NOMO-1 treated with dmso at 0.1 percent for 144 hours (cell line): ENCODE measurements at regions not wholly inside any gene's neighbourhood (a gene's known extent, or its start where the extent isn't known, plus 50 kb on each side); places are given as distances from the start of the nearest gene placed in this dataset.
"Not testable (repeated sequence)": the region's sequence is repeated elsewhere in the genome, so short reads cannot be mapped to it uniquely, and the experiment has no call there.

Source experiments
- DNase-seq: peaks from one replicate; lab custom pipeline; 2025; ENCODE audit not compliant: unreplicated experiment; lab: John Stamatoyannopoulos, UW

- DNase-seq = no peak
Measured at GRCh38 chr2:90209806-90210205, 1518.3 kb downstream of the RPIA start.

- DNase-seq = not testable (repeated sequence)
Measured at GRCh38 chr2:90215880-90216279, 1524.4 kb downstream of the RPIA start.

GRCh38 chr2:90216801-90217200, 1525.3 kb downstream of the RPIA start:
- DNase-seq = not testable (repeated sequence)

GRCh38 chr2:90218534-90218933, 1527.1 kb downstream of the RPIA start:
- not testable (repeated sequence) for DNase-seq

- not testable (repeated sequence) for DNase-seq
Measured at GRCh38 chr2:90220623-90221299, 1529.3 kb downstream of the RPIA start.

GRCh38 chr2:90221300-90221651, 1529.8 kb downstream of the RPIA start:
- DNase-seq = no peak

GRCh38 chr2:90224767-90225166, 1533.3 kb downstream of the RPIA start:
- not testable (repeated sequence) for DNase-seq

- not testable (repeated sequence) for DNase-seq
Measured at GRCh38 chr2:90226465-90227072, 1535.1 kb downstream of the RPIA start.

- not testable (repeated sequence) for DNase-seq
Measured at GRCh38 chr2:90231199-90231598, 1539.7 kb downstream of the RPIA start.

GRCh38 chr2:90235452-90235851, 1544.0 kb downstream of the RPIA start:
- not testable (repeated sequence) for DNase-seq

- DNase-seq = not testable (repeated sequence)
Measured at GRCh38 chr2:90237923-90238361, 1546.5 kb downstream of the RPIA start.

GRCh38 chr2:90238505-90239230, 1547.2 kb downstream of the RPIA start:
- DNase-seq = not testable (repeated sequence)

- not testable (repeated sequence) for DNase-seq
Measured at GRCh38 chr2:90239769-90240168, 1548.3 kb downstream of the RPIA start.

- DNase-seq = not testable (repeated sequence)
Measured at GRCh38 chr2:90244902-90245765, 1553.7 kb downstream of the RPIA start.

GRCh38 chr2:90248400-90248799, 1556.9 kb downstream of the RPIA start:
- not testable (repeated sequence) for DNase-seq

GRCh38 chr2:90250350-90250749, 1558.9 kb downstream of the RPIA start:
- DNase-seq = not testable (repeated sequence)

- DNase-seq = not testable (repeated sequence)
Measured at GRCh38 chr2:90251576-90251975, 1560.1 kb downstream of the RPIA start.

GRCh38 chr2:90253306-90253705, 1561.8 kb downstream of the RPIA start:
- DNase-seq = not testable (repeated sequence)

GRCh38 chr2:90266888-90267287, 1575.4 kb downstream of the RPIA start:
- not testable (repeated sequence) for DNase-seq

GRCh38 chr2:90287751-90288150, 1596.3 kb downstream of the RPIA start:
- DNase-seq = not testable (repeated sequence)

GRCh38 chr2:90288396-90288795, 1596.9 kb downstream of the RPIA start:
- DNase-seq = not testable (repeated sequence)
